GM18498 (cell line): ENCODE measurements at regions not wholly inside any gene's neighbourhood (a gene's known extent, or its start where the extent isn't known, plus 50 kb on each side); places are given as distances from the start of the nearest gene placed in this dataset.
"Not testable (repeated sequence)": the region's sequence is repeated elsewhere in the genome, so short reads cannot be mapped to it uniquely, and the experiment has no call there.

Experiments
- ATAC-seq: cut with Tn5 transposase; IDR thresholded peaks from one replicate; pipeline ENCODE4 v1.9.1; 2021; ENCODE audit warnings: mild to moderate bottlenecking, moderate library complexity; ENCODE audit not compliant: unreplicated experiment

DNA sequence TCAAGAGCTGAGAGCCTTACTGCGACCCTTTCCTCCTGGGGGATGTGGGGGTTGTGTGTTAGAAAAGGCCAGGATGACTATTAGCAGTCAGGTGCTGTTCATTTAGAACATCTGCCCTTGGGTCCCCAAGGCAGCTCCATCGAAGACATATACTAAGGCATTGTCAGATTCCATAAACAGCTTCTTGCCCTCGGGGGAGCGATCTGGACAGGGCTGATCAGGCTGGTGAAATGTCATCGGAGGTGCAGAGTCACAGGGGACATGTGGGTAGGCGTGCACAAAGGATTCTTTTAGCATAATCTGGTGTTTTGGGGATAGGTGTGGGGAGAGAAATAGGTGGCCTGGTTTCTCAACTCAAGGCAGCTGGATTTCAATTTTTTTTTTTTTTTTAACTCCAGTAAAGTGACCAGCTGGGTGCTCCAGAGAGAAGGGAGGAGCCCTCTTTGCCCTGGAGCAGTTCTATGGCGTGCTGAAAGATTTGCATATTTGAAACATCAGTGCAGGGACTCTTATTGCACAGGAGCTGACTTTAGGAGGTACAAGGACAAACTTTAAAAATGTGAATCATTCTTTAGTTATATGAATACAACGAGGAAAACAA lies 160.1 kb downstream of the SUDS3 start:
- ATAC-seq, result no peak

DNA sequence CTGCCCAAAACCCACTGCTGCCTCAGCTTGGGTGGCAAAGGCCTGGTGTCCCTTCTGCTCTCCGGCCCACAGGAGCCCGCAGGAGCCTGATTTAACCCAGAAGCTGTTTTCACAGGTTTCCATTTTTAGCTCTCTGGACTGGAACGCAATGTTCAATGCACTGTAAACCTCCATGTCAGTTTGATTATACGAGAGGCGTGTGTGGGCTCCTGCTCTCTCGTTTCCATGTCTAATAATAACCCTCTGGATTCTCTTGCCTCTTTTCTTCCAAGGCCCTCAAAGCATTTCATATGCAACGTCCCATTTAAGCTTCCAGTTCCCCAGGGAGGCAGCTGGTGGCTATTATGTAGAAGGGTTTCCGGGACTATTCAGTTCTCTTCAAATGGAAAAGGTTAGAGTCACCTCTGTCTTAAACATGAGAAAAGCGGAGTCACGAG lies 161.1 kb downstream of the SUDS3 start:
- ATAC-seq, result no peak

DNA sequence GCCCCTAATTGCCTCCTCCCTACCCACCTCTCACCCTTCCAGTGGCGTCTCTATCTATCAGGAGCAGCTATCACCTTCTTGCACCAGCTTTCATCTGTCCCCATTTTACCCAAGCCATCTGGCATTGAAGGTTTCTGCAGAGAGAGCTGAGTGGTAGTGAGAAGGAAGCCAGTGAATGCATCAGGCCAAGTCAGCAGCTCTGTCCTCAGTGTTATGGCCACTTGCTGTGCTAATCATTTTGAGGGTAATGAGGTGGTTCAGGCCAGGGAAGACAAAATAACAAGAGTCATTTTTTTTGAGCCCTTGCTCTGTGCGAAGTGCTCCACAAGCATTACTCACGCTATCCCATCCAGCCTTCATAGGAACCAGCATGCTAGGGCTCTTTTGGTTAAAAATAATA lies 164.7 kb downstream of the SUDS3 start:
- ATAC-seq, result no peak

DNA sequence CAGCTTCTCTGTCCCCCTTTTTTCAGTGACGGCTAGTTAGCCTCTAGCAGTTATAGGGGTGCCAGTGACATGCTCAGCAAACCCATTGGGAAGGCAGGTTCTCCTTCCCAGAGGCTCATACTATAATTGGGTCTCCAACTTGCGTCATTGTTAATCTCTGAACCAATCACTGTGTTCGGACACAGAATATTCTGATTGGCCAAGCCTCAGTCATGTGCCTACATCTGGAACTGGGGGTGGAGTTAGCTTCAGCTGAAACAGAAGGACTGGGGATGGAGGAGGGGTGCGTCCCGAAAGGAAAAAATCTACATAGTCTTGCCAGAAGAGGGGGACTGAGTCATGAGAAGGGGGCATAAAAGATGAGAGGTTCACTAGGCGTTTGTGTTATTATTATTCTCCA lies 165.6 kb downstream of the SUDS3 start:
- ATAC-seq, result no peak

- no peak for ATAC-seq
Measured at GRCh38 chr12:118543651-118544050, 167.3 kb downstream of the SUDS3 start.

- ATAC-seq, result no peak
Measured at GRCh38 chr12:118544569-118544968, 168.2 kb downstream of the SUDS3 start.

GRCh38 chr12:118547606-118548005 lies 171.3 kb downstream of the SUDS3 start:
- not testable (repeated sequence) for ATAC-seq

DNA sequence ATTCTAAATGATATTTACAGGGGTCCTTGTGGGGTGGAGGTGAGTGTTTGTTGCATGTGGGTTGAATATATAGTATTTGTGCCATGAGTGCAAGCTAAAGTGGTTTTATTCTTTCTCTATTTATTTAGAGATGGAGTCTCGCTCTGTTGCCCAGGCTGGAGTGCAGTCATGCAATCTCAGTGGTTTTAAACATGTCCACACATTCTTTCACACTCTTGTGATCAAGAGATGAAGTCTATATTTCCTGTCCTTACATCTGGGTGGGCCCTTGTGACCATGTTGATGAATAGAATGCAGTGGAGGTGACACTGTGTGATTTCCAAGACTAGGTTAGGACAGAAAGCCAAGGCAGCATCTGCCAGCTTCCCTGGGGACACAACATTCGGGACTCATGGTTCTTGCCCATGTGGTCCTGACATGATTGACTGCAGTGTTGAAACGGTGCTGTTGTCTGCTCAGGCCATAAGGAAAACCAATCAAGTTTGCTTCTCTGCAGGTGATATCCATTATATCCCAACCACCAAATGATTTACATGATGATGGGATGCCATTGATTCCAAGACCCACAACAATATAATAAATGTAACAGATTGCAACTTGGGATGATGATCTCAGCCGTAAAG lies 172.6 kb downstream of the SUDS3 start:
- ATAC-seq, result no peak

GRCh38 chr12:118549510-118549980 lies 173.2 kb downstream of the SUDS3 start:
- no peak for ATAC-seq

- ATAC-seq, result no peak
Measured at GRCh38 chr12:118553856-118554504, 177.6 kb downstream of the SUDS3 start.

- ATAC-seq, result no peak
Measured at GRCh38 chr12:118558941-118559340, 182.6 kb downstream of the SUDS3 start.

- no peak for ATAC-seq
Measured at GRCh38 chr12:118560733-118561132, 184.4 kb downstream of the SUDS3 start.

GRCh38 chr12:118571730-118572129 lies 195.4 kb downstream of the SUDS3 start:
- no peak for ATAC-seq

DNA sequence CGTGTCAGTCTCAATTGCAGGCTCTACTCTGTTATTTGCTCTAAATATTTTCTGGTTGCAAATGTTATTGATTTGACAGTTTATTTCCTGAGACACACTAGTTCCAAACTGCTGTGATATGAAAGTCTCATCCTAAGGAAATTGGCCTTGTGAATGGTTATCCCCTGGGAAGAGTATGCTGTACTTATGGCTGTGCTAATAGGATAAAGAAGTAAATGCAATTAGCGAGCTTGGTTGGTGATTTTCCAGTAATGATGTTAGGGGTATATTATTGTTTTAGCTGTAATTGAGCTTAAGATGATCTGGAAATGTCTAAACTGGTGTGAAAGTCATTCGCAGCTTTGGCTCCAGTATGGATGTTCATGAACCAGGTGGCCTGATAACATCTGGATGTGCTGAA lies 197.9 kb downstream of the SUDS3 start:
- ATAC-seq, result no peak

DNA sequence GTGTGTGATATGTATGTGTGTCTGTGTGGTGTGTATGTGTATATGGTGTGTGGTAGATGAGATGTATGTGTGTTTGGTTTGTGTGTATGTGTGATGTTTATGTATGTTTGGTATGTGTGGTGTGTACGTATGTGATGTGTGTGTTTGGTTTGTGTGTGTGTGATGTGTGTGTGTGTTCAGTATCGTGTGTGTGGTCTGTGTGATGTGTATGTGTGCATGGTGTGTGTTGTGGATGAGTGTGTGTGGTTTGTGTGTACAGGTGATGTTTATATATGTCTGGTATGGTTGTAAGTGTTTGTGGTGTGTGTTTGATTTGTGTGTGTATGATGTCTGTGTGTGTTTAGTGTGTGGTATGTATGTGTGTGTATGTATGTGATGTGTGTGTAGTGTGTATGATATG lies 199.4 kb downstream of the SUDS3 start:
- ATAC-seq, result no peak

- no peak for ATAC-seq
Measured at GRCh38 chr12:118581371-118581770, 205.0 kb downstream of the SUDS3 start.

- no peak for ATAC-seq
Measured at GRCh38 chr12:118582863-118583262, 206.5 kb downstream of the SUDS3 start.

- ATAC-seq, result no peak
Measured at GRCh38 chr12:118586433-118586832, 210.1 kb downstream of the SUDS3 start.

DNA sequence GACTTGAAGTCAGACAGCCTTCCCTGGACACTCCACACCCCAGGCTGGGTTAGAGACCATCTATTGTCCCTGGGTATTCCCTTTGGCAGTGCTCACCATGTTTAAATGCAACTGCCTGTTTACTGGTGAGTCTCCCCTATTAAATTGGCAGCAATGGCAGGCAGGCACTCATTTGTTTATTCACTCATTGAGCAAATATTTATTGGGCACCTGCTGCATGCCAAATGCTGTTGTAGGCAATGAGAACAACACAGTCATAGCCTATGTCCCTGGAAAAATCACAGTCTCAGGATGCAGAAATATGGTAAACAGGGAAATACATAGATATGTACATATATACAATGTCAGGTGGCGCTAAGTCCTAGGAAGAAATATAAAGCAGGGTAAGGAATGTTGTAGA lies 212.8 kb downstream of the SUDS3 start:
- ATAC-seq, result no peak

DNA sequence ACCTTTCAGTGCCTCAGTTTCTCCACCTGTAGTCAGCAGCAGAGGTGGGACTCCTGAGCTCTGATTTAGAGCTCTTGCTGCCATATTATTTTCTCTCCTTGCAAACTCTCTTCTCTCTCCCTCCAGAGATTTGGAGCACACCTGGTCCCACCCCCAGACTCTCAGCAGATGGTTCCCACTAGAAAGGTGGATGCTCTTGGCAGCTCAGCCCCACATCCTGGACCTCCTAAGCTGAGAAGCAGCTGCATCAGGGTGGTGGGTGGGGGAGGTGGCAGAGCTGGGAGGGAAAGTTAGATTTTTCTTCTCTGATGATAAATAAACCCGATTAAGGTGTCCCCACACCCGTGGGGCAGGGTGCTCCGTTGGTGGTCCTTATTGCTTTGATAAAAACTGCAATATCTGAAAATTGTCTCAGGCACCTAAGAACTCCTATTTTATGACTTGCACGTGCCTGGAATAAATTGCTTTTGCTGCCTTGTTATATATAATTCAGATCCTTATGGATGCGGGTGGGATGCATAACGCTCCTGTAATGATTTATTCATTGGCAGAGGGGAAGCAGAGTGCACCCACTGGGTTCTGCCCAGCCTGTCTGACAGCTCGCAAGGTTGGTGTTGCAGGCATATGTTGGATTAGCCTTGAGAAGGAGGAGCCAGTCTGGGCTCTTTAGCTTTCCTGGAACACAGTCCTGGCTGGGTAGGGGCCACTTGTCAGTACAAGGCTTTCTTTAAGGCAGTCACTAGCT lies 214.2 kb downstream of the SUDS3 start:
- ATAC-seq, result no peak

DNA sequence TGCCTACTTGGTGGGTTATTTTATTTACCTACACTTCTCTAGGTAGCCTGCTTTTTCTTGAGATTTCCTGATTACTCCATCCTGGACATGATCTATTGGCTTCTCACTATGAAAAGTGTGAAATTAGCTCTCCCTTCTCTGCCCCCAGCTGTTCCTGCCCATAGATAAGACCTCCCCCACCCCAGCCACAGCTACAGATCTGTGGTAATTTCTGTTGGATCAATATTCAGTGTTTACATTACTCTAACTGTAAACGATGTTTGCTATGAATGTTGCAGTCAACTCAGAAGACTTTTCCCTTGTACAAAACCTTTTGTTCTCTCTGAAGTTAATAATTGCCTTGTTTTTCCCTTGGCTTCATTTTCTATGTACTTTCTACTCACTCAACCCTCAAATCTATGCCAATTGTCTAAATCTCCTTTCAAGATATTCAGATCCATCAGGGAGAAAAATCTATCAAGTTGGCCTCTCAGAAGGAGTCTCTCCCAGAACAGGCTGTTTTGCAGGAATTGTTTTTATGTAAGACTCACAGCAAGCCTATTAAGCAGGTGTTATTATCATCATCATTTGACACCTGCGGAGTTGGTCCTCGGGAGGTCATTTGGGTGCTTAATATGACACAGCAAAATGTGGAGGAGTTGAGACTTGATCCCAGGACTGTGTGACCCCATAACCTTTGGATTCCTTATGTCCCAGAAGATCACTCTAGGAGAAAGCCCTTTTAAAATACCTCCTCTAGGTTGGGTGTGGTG lies 227.4 kb downstream of the SUDS3 start:
- ATAC-seq, result no peak
